ENCODE measurements at regions not wholly inside any gene's neighbourhood (a gene's known extent, or its start where the extent isn't known, plus 50 kb on each side); places are given as distances from the start of the nearest gene placed in this dataset.

- no peak for ATAC-seq
- no peak for TF ChIP-seq ZNF565 (CRISPR knock-in tag; conservative IDR thresholded peaks at IDR 0.05; ENCODE audit: low read depth)
- TF ChIP-seq ZFP30 (CRISPR knock-in tag; IDR thresholded peaks at IDR 0.05) = no peak
Measured at GRCh38 chr4:104625706-104626105, 131.0 kb upstream of the CXXC4 start.

GRCh38 chr4:104629601-104630000 lies 134.9 kb upstream of the CXXC4 start:
- no peak for TF ChIP-seq OSR1 (CRISPR knock-in tag; IDR thresholded peaks at IDR 0.05)
- TF ChIP-seq CREB5 (CRISPR knock-in tag; IDR thresholded peaks at IDR 0.05; ENCODE audit: low read depth) = no peak
- TF ChIP-seq SNAI2 (CRISPR knock-in tag; IDR thresholded peaks at IDR 0.05) = no peak
- no peak for TF ChIP-seq TCF4 (CRISPR knock-in tag; IDR thresholded peaks at IDR 0.05; ENCODE audit: borderline replicate concordance)
- no peak for TF ChIP-seq ZNF8 (CRISPR knock-in tag; IDR thresholded peaks at IDR 0.05)
- TF ChIP-seq TOX (CRISPR knock-in tag; IDR thresholded peaks at IDR 0.05; ENCODE audit: borderline replicate concordance) = no peak
- TF ChIP-seq RARB (CRISPR knock-in tag; IDR thresholded peaks at IDR 0.05) = no peak
- no peak for TF ChIP-seq ISL1 (CRISPR knock-in tag; IDR thresholded peaks at IDR 0.05)
- no peak for TF ChIP-seq CSDC2 (CRISPR knock-in tag; IDR thresholded peaks at IDR 0.05)
- no peak for TF ChIP-seq GLIS3 (CRISPR knock-in tag; IDR thresholded peaks at IDR 0.05)
- TF ChIP-seq ESRRG (CRISPR knock-in tag; IDR thresholded peaks at IDR 0.05) = no peak
- TF ChIP-seq ZFP3 (CRISPR knock-in tag; IDR thresholded peaks at IDR 0.05) = no peak
- no peak for TF ChIP-seq PATZ1 (CRISPR knock-in tag; IDR thresholded peaks at IDR 0.05; ENCODE audit: borderline replicate concordance)
- TF ChIP-seq BACH2 (CRISPR knock-in tag; IDR thresholded peaks at IDR 0.05; ENCODE audit: borderline replicate concordance) = no peak
- TF ChIP-seq TSHZ2 (CRISPR knock-in tag; IDR thresholded peaks at IDR 0.05) = no peak
- no peak for TF ChIP-seq ZC3H10 (CRISPR knock-in tag; IDR thresholded peaks at IDR 0.05)
- no peak for TF ChIP-seq PPARA (CRISPR knock-in tag; IDR thresholded peaks at IDR 0.05; ENCODE audit: borderline replicate concordance)
- no peak for ATAC-seq

GRCh38 chr4:104630272-104630671 lies 135.6 kb upstream of the CXXC4 start:
- ATAC-seq = no peak
- TF ChIP-seq ISL1 (CRISPR knock-in tag; IDR thresholded peaks at IDR 0.05) = no peak
- no peak for TF ChIP-seq TOX (CRISPR knock-in tag; IDR thresholded peaks at IDR 0.05; ENCODE audit: borderline replicate concordance)
- TF ChIP-seq TCF4 (CRISPR knock-in tag; IDR thresholded peaks at IDR 0.05; ENCODE audit: borderline replicate concordance) = no peak
- no peak for TF ChIP-seq ZFP30 (CRISPR knock-in tag; IDR thresholded peaks at IDR 0.05)
- TF ChIP-seq ZC3H10 (CRISPR knock-in tag; IDR thresholded peaks at IDR 0.05) = no peak
- no peak for TF ChIP-seq ZFP3 (CRISPR knock-in tag; IDR thresholded peaks at IDR 0.05)
- TF ChIP-seq ARNTL (CRISPR knock-in tag; IDR thresholded peaks at IDR 0.05; ENCODE audit: borderline replicate concordance, low read depth) = no peak
- no peak for TF ChIP-seq ZNF565 (CRISPR knock-in tag; conservative IDR thresholded peaks at IDR 0.05; ENCODE audit: low read depth)
- no peak for TF ChIP-seq CSDC2 (CRISPR knock-in tag; IDR thresholded peaks at IDR 0.05)
- TF ChIP-seq POU6F1 (CRISPR knock-in tag; IDR thresholded peaks at IDR 0.05; ENCODE audit: borderline replicate concordance, low read depth) = no peak
- TF ChIP-seq GLIS3 (CRISPR knock-in tag; IDR thresholded peaks at IDR 0.05) = no peak
- no peak for TF ChIP-seq ZNF70 (CRISPR knock-in tag; IDR thresholded peaks at IDR 0.05)
- TF ChIP-seq ESRRG (CRISPR knock-in tag; IDR thresholded peaks at IDR 0.05) = no peak
- no peak for TF ChIP-seq RARB (CRISPR knock-in tag; IDR thresholded peaks at IDR 0.05)
- no peak for TF ChIP-seq PPARA (CRISPR knock-in tag; IDR thresholded peaks at IDR 0.05; ENCODE audit: borderline replicate concordance)

DNA sequence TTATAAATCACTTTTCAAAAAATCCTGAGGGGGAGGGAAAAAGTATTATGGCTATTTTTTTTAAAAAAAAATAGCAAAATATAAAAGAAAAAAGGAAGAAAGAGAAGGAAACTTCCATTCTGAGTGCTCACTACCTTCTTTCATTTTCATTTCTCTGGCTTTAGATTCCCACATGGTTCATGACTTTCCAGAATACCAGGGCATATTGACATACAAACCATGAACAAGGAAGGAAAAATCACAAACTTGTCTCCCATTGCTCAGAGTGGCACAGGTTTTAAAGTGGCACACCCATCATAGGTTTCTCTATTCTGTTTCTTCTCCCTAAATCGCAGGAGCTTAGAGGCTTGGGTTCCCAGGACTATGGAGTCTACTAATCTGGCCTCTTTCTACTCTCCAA lies 136.3 kb upstream of the CXXC4 start:
- TF ChIP-seq GLIS3 (CRISPR knock-in tag; IDR thresholded peaks at IDR 0.05) (no peak), SNAI2 (CRISPR knock-in tag; IDR thresholded peaks at IDR 0.05) (no peak), TOX (CRISPR knock-in tag; IDR thresholded peaks at IDR 0.05; ENCODE audit: borderline replicate concordance) (no peak), CSDC2 (CRISPR knock-in tag; IDR thresholded peaks at IDR 0.05) (no peak), POU6F1 (CRISPR knock-in tag; IDR thresholded peaks at IDR 0.05; ENCODE audit: borderline replicate concordance, low read depth) (no peak), TCF4 (CRISPR knock-in tag; IDR thresholded peaks at IDR 0.05; ENCODE audit: borderline replicate concordance) (no peak), ZC3H10 (CRISPR knock-in tag; IDR thresholded peaks at IDR 0.05) (no peak), RARB (CRISPR knock-in tag; IDR thresholded peaks at IDR 0.05) (no peak), ZNF565 (CRISPR knock-in tag; conservative IDR thresholded peaks at IDR 0.05; ENCODE audit: low read depth) (no peak)
- TF ChIP-seq, protein P1, sequence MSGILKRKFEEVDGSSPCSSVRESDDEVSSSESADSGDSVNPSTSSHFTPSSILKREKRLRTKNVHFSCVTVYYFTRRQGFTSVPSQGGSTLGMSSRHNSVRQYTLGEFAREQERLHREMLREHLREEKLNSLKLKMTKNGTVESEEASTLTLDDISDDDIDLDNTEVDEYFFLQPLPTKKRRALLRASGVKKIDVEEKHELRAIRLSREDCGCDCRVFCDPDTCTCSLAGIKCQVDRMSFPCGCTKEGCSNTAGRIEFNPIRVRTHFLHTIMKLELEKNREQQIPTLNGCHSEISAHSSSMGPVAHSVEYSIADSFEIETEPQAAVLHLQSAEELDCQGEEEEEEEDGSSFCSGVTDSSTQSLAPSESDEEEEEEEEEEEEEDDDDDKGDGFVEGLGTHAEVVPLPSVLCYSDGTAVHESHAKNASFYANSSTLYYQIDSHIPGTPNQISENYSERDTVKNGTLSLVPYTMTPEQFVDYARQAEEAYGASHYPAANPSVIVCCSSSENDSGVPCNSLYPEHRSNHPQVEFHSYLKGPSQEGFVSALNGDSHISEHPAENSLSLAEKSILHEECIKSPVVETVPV (CRISPR knock-in tag; IDR thresholded peaks at IDR 0.05) = no peak
- no peak for ATAC-seq

Measured in SK-N-SH treated with all-trans-retinoic acid at 6 μM for 48 hours (cell line).